D721Med (cell line): ENCODE measurements at regions not wholly inside any gene's neighbourhood (a gene's known extent, or its start where the extent isn't known, plus 50 kb on each side); places are given as distances from the start of the nearest gene placed in this dataset.

Source experiments
- DNase-seq: peaks from one replicate; pipeline ENCODE4 v3.0.0; 2011; ENCODE audit warnings: low spot score; ENCODE audit not compliant: insufficient read length
- FAIRE-seq: peaks from 2 replicates; lab custom pipeline; 2011; peaks lifted over from hg19 to GRCh38; lab: Jason Lieb, UNC
- TF ChIP-seq, protein P1 (sequence below): IDR thresholded peaks from 2 replicates; pipeline ENCODE4 v1.5.1; 2012; ENCODE audit warnings: mild to moderate bottlenecking, control low read depth; ENCODE audit not compliant: insufficient read depth; ENCODE audit errors: missing control alignments

DNA sequence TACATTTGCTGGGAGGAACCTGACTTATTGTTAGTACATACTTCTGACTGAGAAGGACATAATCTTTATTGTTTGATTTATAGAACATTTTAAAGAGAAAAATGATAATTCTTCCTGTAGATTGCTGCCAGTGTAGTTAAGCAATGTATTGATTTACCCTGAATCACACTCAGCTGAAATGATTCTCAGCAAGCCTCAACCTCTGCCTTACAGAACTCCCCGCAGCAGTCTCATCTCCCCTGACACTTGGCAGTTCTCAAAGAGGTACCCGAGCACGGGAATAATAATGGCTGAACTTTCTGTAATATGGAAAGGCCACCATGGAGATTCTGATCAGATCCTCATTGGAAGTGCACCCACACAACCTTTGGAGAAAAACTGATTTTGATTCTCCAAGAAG lies 74.9 kb upstream of the RFX3 start:
- TF ChIP-seq, protein P1, sequence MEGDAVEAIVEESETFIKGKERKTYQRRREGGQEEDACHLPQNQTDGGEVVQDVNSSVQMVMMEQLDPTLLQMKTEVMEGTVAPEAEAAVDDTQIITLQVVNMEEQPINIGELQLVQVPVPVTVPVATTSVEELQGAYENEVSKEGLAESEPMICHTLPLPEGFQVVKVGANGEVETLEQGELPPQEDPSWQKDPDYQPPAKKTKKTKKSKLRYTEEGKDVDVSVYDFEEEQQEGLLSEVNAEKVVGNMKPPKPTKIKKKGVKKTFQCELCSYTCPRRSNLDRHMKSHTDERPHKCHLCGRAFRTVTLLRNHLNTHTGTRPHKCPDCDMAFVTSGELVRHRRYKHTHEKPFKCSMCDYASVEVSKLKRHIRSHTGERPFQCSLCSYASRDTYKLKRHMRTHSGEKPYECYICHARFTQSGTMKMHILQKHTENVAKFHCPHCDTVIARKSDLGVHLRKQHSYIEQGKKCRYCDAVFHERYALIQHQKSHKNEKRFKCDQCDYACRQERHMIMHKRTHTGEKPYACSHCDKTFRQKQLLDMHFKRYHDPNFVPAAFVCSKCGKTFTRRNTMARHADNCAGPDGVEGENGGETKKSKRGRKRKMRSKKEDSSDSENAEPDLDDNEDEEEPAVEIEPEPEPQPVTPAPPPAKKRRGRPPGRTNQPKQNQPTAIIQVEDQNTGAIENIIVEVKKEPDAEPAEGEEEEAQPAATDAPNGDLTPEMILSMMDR = no peak
- DNase-seq (no peak), FAIRE-seq (no peak)

DNA sequence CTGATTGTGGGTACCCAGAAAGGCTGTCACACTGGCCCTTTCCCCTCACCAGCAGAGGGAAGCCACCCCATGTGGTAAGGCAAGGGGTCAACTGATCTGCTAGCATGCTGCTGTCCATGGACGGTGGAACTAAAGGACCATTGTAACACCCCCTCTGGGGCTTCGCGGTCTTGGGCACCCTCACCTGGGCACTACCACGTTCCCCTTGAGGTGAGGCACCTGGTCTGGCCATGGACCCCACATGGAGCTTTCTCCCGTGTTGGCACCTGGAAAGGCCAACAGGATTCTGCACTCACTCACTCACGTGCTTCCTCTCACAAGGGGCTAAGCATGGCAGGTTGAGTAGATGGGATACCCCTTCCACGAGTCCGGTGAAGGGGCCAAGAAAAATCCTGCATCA lies 72.0 kb upstream of the RFX3 start:
- no peak for DNase-seq
- no peak for FAIRE-seq
- TF ChIP-seq, protein P1 = no peak

DNA sequence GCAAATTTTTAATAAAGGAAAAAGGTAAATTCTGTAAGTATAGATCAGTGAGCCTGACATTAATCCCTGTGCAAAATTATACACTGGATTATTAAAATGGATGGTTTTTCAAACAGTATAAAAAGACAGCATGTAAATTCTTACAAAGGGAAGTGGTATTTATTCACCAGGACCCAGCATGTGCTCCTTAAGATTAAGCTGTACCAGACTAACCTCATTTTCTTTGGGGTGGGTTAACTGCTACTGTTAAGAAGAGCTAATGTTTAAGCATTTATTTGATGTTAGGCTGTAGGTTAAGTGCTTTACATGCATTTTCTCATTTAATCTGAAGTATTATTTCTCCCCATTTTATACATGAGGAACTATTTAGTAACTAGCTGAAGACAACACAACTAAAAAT lies 60.3 kb upstream of the RFX3 start:
- FAIRE-seq (no peak), DNase-seq (no peak)
- TF ChIP-seq, protein P1 = no peak

DNA sequence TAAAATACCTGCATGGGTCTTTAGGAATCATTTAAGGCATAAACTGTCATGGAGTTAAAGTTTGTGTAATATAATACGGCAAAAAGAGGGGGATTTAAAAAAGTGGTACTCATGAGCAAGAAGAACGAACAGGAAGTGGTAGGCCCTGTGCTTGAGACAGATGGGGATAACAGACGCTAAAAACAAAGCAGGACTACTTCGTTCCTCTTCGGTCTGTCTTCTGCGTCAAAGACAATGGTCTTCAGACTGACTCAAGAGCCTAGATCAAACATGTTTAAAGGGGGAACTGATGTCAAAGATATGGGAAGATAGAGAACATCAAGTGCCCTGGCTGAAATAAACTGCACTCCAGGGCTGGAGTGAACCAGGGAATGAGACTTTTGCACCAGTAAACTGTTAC lies 59.8 kb upstream of the RFX3 start:
- DNase-seq (no peak), FAIRE-seq (no peak)
- TF ChIP-seq, protein P1 = no peak

DNA sequence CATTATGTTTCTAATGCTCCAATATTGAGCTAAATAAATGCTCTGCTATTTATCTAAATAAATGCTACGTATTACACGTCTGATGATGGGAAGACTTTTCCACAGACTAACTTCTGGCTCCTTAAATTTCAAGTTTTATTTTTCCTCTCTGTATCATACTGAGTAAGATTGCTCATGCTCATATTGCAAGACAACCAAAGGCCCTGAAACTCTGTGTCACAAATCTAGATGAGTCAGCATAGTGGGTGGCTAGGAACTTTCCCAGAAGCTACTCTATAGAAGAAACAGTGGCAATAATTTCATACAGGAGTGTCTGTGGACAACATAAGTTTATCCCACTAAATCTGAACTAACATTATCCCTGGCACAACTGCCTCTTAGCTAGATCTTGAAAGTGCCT lies 53.0 kb upstream of the RFX3 start:
- FAIRE-seq (no peak), DNase-seq (no peak)
- TF ChIP-seq, protein P1 = no peak

DNA sequence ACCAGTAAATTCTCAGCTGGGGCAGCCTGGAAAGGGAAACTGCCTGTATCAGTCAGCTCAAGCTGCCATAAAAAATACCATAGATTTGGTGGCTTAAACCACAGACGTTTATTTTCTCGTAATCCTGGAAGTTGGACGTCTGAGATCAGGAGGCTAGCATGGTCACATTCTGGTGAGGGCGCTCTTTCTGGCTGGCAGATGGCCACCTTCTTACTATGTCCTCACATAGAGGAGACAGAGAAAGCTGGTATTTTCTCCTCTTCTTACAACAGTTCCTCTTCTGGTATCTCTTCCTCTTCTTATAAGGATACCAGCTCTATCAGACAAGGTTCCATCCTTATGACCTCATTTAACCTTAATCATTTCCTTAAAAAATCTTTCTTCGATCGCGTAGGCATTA lies 50.5 kb upstream of the RFX3 start:
- no peak for DNase-seq
- FAIRE-seq = no peak
- TF ChIP-seq, protein P1 = no peak

GRCh38 chr9:3575821-3576220 lies 50.0 kb upstream of the RFX3 start:
- no peak for FAIRE-seq
- no peak for DNase-seq
- TF ChIP-seq, protein P1 = no peak
